OCI-LY3 (cell line): ENCODE measurements at regions not wholly inside any gene's neighbourhood (a gene's known extent, or its start where the extent isn't known, plus 50 kb on each side); places are given as distances from the start of the nearest gene placed in this dataset.

Experiments used
- CTCF ChIP-seq: fragments of 200-600, 300-600 bp; sonication (generic); IDR thresholded peaks from 2 replicates; pipeline ENCODE4 v1.5.1; 2014; ENCODE audit warnings: antibody characterized with exemption, low read length, low read depth
- EZH2phosphoT487 ChIP-seq: fragments of 200-600 bp; shearing (Covaris generic); IDR thresholded peaks from 2 replicates; pipeline ENCODE4 v1.6.1; 2018; ENCODE audit warnings: antibody characterized with exemption, mixed run types, low read depth

- TF ChIP-seq CTCF (peak; percentile 43), EZH2phosphoT487 (no peak)
Measured at GRCh38 chr2:228699400-228699799, 517.9 kb upstream of the SPHKAP start.
